HUES48 (cell line): ENCODE measurements at regions not wholly inside any gene's neighbourhood (a gene's known extent, or its start where the extent isn't known, plus 50 kb on each side); places are given as distances from the start of the nearest gene placed in this dataset.

Source experiments
- H3K27ac ChIP-seq: one replicate; pipeline ENCODE4 v1.7.0; 2013; ENCODE audit warnings: low read depth, low read length, inconsistent platforms
- H3K27me3 ChIP-seq: 2 replicates; pipeline ENCODE4 v1.6.1; 2013; ENCODE audit warnings: mild to moderate bottlenecking, low read length; ENCODE audit not compliant: control insufficient read depth, insufficient read depth
- H3K36me3 ChIP-seq: 2 replicates; pipeline ENCODE4 v1.6.1; 2013; ENCODE audit warnings: low read length; ENCODE audit not compliant: control insufficient read depth, insufficient read depth
- H3K4me1 ChIP-seq: 2 replicates; pipeline ENCODE4 v1.6.1; 2013; ENCODE audit warnings: mild to moderate bottlenecking, low read length; ENCODE audit not compliant: control insufficient read depth, insufficient read depth
- H3K4me3 ChIP-seq: 2 replicates; pipeline ENCODE4 v1.5.1; 2013; ENCODE audit warnings: mild to moderate bottlenecking, low read depth, low read length
- H3K9ac ChIP-seq: 2 replicates; pipeline ENCODE4 v1.6.1; 2013; ENCODE audit warnings: mild to moderate bottlenecking, low read depth, low read length, moderate library complexity
- H3K9me3 ChIP-seq: 2 replicates; pipeline ENCODE4 v1.6.1; 2013; ENCODE audit warnings: low read length; ENCODE audit not compliant: control insufficient read depth, insufficient read depth

DNA sequence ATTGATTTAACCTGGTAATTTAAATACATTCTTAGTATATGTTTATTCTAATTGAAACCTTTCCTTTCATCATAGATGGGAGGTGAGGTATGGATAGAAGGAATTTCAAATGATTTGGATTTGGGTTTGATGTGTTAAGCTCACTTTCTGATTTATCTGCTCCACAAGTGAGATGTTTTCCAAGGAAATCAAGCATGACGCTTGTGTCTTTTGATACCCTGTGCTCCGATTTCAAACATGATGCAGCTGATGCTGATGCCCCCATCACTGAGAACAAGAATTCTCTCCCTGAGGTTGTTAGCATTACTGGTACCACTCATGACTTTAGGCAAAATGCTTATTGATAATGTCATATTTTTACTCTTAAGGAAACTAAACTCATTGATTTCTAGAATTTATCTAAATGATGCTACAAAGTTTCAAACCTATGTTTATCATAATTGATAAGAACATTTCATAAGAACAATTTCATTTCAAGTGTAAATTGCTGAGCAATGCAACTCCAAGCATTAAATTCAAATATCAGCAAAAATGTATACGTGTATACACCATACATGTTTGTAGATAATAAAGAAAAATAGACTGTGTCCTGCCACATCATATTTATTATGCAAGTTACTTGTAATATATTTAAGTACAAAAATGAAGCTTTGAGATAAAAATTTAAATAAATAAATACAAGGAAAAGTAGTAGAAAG lies 75.5 kb upstream of the LRIG3 start:
- Histone ChIP-seq H3K4me1 (no peaks in the 10 kb centered on the region), H3K27me3 (no peaks in the 10 kb centered on the region), H3K36me3 (no peaks in the 10 kb centered on the region), H3K9ac (no peak overlapping the region), H3K27ac (no peak overlapping the region), H3K4me3 (no peak overlapping the region), H3K9me3 (no peaks in the 10 kb centered on the region)

DNA sequence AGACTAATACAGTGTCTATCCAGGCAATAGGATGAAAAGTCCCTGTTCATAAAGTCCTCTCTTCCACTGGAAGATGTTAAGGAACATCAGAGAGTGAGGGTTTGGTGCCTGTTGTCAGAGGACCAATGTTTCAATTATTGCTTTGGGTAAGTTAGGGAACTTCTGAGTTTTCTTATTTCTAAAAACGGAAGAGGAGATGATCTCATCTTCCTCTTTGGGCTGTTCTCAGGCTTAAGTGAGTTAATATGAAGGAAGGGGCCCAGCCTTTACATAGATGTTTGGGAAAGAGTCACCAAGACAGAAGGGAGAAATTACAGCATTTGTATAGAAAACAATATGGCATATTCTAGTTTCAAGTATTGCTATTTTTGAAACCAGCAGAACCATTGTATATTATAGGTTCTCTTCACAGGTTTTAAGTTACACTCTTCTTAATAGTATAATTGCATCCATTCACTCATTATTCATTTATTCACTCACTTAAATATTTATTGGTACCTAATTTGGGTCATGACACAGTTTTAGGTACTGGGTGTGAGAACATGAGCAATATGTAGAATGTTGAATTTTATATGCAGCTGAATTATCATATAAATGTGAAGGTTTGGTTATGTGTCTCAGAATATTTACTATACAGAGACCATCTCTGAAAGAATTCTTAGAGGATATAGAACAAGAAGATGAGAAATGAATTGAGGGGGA lies 68.5 kb upstream of the LRIG3 start:
- Histone ChIP-seq H3K36me3 (no peaks in the 10 kb centered on the region), H3K9ac (no peak overlapping the region), H3K4me1 (no peaks in the 10 kb centered on the region), H3K9me3 (no peaks in the 10 kb centered on the region; the same call in none of the 2 replicates), H3K4me3 (no peak overlapping the region), H3K27ac (no peak overlapping the region), H3K27me3 (no peaks in the 10 kb centered on the region)

DNA sequence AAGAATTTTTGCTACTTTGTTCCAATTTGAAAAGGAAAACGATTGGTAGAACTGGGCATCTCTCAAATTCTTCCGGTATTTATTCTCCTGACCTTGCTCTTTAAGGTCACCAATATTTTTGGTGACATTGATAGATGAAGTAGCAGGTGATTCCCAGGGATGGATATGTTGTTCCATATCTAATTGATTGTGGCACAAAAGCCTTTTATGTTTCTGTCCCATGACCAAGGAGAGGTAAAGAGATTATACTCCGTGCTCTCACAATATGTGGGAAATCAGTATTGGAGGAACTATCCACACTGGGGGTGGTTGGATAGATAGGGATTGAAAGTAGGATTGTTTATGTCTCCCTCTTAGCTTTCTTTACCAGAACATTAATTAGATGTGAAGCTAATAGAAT lies 61.7 kb upstream of the LRIG3 start:
- no peak overlapping the region for H3K4me3 ChIP-seq
- no peak overlapping the region for H3K27ac ChIP-seq

DNA sequence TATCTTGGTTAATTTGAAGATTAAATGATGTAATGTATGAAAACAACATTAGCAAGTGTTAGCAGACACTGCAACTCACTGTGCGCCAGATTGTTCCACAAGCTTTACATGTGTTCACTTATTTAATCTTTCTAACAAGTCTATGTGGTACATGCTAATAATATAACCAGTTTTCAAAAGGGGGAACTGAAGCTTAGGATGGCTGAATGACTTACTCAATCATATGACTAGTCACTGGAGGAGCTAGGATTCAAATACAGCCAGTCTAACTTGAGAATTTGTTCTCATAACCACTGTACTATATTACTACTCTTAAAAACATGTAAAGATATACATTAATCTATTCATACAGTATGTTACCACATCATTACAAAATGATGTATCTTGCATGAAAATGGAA lies 60.5 kb upstream of the LRIG3 start:
- no peaks in the 10 kb centered on the region for H3K36me3 ChIP-seq

More for the DNA sequence above, 61.7 kb upstream of the LRIG3 start:
- H3K4me1 ChIP-seq: no peaks in the 10 kb centered on the region
- no peaks in the 10 kb centered on the region for H3K36me3 ChIP-seq
- H3K9ac ChIP-seq: no peak overlapping the region
- H3K27me3 ChIP-seq: no peaks in the 10 kb centered on the region
- no peaks in the 10 kb centered on the region for H3K9me3 ChIP-seq

DNA sequence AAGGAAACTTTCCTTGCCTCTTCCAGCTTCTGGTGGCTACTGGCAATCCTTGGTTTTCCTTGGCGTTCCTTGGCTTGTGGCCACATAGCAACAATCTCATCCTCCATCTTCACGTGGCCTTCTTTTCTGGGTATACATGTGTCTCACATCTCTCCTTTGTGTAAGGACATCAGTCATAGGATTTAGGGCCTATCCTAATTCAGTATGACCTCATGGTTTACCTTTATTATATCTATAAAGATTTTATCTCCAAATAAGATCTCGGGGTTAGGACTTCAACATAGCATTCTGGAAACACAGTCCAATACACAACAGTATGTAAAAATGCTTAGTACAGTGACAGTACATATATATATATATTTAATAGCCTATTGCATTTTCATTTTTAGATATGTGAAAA lies 58.4 kb upstream of the LRIG3 start:
- Histone ChIP-seq H3K36me3 (no peaks in the 10 kb centered on the region), H3K27ac (no peak overlapping the region), H3K9me3 (no peaks in the 10 kb centered on the region), H3K27me3 (no peaks in the 10 kb centered on the region), H3K9ac (no peak overlapping the region), H3K4me3 (no peak overlapping the region), H3K4me1 (no peaks in the 10 kb centered on the region)

More for the DNA sequence above, 60.5 kb upstream of the LRIG3 start:
- Histone ChIP-seq H3K9me3 (no peaks in the 10 kb centered on the region), H3K9ac (no peak overlapping the region), H3K27me3 (no peaks in the 10 kb centered on the region), H3K4me3 (no peak overlapping the region), H3K27ac (no peak overlapping the region), H3K4me1 (no peaks in the 10 kb centered on the region)

DNA sequence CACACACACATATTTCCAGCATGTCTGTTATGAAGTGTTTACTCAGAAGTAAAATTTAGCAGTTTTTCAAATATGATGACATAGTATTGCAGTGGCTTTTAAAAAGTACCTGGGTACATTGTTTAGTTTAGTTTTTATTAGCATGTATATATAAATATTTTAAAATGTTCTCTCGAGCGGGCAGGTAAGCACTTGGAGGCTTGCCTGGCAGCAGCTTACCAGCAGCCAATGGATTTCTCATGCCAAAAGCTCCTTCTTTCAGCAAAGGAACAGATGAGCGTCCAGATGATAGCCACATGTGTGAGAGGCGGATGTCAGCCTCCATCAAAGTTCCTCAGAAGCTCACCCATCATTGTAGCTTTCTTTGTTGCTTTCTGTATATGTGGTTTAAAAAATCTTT lies 57.2 kb upstream of the LRIG3 start:
- H3K27ac ChIP-seq: no peak overlapping the region
- H3K9ac ChIP-seq: no peak overlapping the region
- H3K36me3 ChIP-seq: no peaks in the 10 kb centered on the region
- no peaks in the 10 kb centered on the region for H3K9me3 ChIP-seq
- H3K4me3 ChIP-seq: no peak overlapping the region
- no peaks in the 10 kb centered on the region for H3K27me3 ChIP-seq
- no peaks in the 10 kb centered on the region for H3K4me1 ChIP-seq

DNA sequence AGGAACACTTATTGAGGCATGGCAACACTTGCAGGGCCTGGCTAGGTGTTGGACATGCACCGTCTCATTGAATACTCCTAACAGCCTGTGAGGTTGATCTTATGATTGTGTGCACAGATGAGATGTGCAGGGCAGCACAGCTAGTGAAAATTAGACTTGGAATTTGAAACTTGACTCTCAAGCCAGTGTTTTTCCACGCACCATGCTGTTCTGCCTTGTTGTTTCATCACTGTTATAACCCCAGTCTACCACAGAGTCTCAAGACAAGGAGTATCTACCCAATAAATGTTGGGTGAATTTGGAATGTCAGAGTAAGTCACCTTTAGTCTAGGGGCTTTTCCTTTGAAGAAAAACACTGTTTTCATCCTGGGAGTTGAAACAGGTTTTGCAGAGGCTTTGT lies 55.8 kb upstream of the LRIG3 start:
- H3K9me3 ChIP-seq: no peaks in the 10 kb centered on the region
- no peak overlapping the region for H3K9ac ChIP-seq
- H3K27ac ChIP-seq: no peak overlapping the region
- no peaks in the 10 kb centered on the region for H3K36me3 ChIP-seq
- no peaks in the 10 kb centered on the region for H3K27me3 ChIP-seq
- no peak overlapping the region for H3K4me3 ChIP-seq
- no peaks in the 10 kb centered on the region for H3K4me1 ChIP-seq
